Parathyroid adenoma (tissue), 2 donors: ENCODE measurements at regions not wholly inside any gene's neighbourhood (a gene's known extent, or its start where the extent isn't known, plus 50 kb on each side); places are given as distances from the start of the nearest gene placed in this dataset.

Experiments
- H2AFZ ChIP-seq: fragments of 300-600 bp; sonication (generic); one replicate; pipeline ENCODE4 v1.7.0; 2017; ENCODE audit warnings: antibody characterized with exemption, mild to moderate bottlenecking
- H3K27ac ChIP-seq: fragments of 300-600 bp; sonication (generic); one replicate; pipeline ENCODE4 v1.7.0; 2017
- H3K27me3 ChIP-seq: fragments of 300-600 bp; sonication (generic); one replicate; pipeline ENCODE4 v1.7.0; 2017; ENCODE audit warnings: low read length; ENCODE audit not compliant: control insufficient read depth, insufficient read depth
- H3K36me3 ChIP-seq: fragments of 300-600 bp; sonication (generic); one replicate; pipeline ENCODE4 v1.7.0; 2017; ENCODE audit warnings: low read length; ENCODE audit not compliant: control insufficient read depth, insufficient read depth
- H3K4me1 ChIP-seq: fragments of 300-600 bp; sonication (generic); one replicate; pipeline ENCODE4 v1.7.0; 2017; ENCODE audit warnings: control low read depth
- H3K4me2 ChIP-seq: fragments of 300-600 bp; sonication (generic); one replicate; pipeline ENCODE4 v1.7.0; 2017; ENCODE audit warnings: low read length
- H3K4me3 ChIP-seq: fragments of 300-600 bp; sonication (generic); one replicate; pipeline ENCODE4 v1.7.0; 2017; ENCODE audit warnings: low read depth, low read length
- H3K79me2 ChIP-seq: fragments of 300-600 bp; sonication (generic); one replicate; pipeline ENCODE4 v1.7.0; 2017; ENCODE audit warnings: control low read depth
- H3K9ac ChIP-seq: fragments of 300-600 bp; sonication (generic); one replicate; pipeline ENCODE4 v1.7.0; 2017; ENCODE audit warnings: mild to moderate bottlenecking
- H3K9me3 ChIP-seq: fragments of 300-600 bp; sonication (generic); one replicate; pipeline ENCODE4 v1.7.0; 2017; ENCODE audit warnings: low read length; ENCODE audit not compliant: control insufficient read depth
- CTCF ChIP-seq: fragments of 300-600 bp; sonication (generic); IDR thresholded peaks from one replicate; pipeline ENCODE4 v1.7.0; 2017; ENCODE audit warnings: antibody characterized with exemption, mild to moderate bottlenecking
- donor health status: primary hyperparathyroidism.

- no peak overlapping the region for H3K4me3 ChIP-seq
- H3K4me2 ChIP-seq = no peak overlapping the region
- H3K36me3 ChIP-seq = no peaks in the 10 kb centered on the region
- H3K27me3 ChIP-seq = no peaks in the 10 kb centered on the region
- H3K9me3 ChIP-seq = no peaks in the 10 kb centered on the region
- no peaks in the 10 kb centered on the region for H3K4me1 ChIP-seq
- no peak for TF ChIP-seq CTCF
- no peak overlapping the region for H2AFZ ChIP-seq
- H3K79me2 ChIP-seq = no peaks in the 10 kb centered on the region
- no peak overlapping the region for H3K27ac ChIP-seq
- no peak overlapping the region for H3K9ac ChIP-seq
Measured at GRCh38 chr1:188261849-188262248, 1433.1 kb downstream of the PLA2G4A start.

- H2AFZ ChIP-seq = no peak overlapping the region
- no peak overlapping the region for H3K4me3 ChIP-seq
- no peaks in the 10 kb centered on the region for H3K36me3 ChIP-seq
- H3K4me1 ChIP-seq = no peaks in the 10 kb centered on the region
- no peaks in the 10 kb centered on the region for H3K27me3 ChIP-seq
- no peaks in the 10 kb centered on the region for H3K9me3 ChIP-seq
- no peaks in the 10 kb centered on the region for H3K79me2 ChIP-seq
- no peak overlapping the region for H3K4me2 ChIP-seq
- H3K9ac ChIP-seq = no peak overlapping the region
- TF ChIP-seq CTCF = no peak
- no peak overlapping the region for H3K27ac ChIP-seq
Measured at GRCh38 chr1:188269956-188270355, 1441.2 kb downstream of the PLA2G4A start.

GRCh38 chr1:188270497-188270896 is 1441.7 kb downstream of the PLA2G4A start:
- H3K36me3 ChIP-seq = no peaks in the 10 kb centered on the region
- H3K27ac ChIP-seq = no peak overlapping the region
- no peak overlapping the region for H3K9ac ChIP-seq
- H3K4me2 ChIP-seq = no peak overlapping the region
- no peaks in the 10 kb centered on the region for H3K9me3 ChIP-seq
- no peak overlapping the region for H2AFZ ChIP-seq
- H3K79me2 ChIP-seq = no peaks in the 10 kb centered on the region
- H3K4me1 ChIP-seq = no peaks in the 10 kb centered on the region
- no peaks in the 10 kb centered on the region for H3K27me3 ChIP-seq
- no peak overlapping the region for H3K4me3 ChIP-seq
- TF ChIP-seq CTCF = no peak

GRCh38 chr1:188277771-188278170 is 1449.0 kb downstream of the PLA2G4A start:
- Histone ChIP-seq H3K27ac (no peak overlapping the region), H3K4me1 (no peaks in the 10 kb centered on the region), H3K4me2 (no peak overlapping the region), H3K36me3 (no peaks in the 10 kb centered on the region), H3K4me3 (no peak overlapping the region), H3K27me3 (no peaks in the 10 kb centered on the region), H3K9ac (no peak overlapping the region), H2AFZ (no peak overlapping the region), H3K9me3 (no peaks in the 10 kb centered on the region), H3K79me2 (no peaks in the 10 kb centered on the region)
- no peak for TF ChIP-seq CTCF

GRCh38 chr1:188281921-188282320 is 1453.2 kb downstream of the PLA2G4A start:
- no peak for TF ChIP-seq CTCF
- Histone ChIP-seq H3K27ac (no peak overlapping the region), H3K9ac (no peak overlapping the region), H3K4me1 (no peaks in the 10 kb centered on the region), H3K79me2 (no peaks in the 10 kb centered on the region), H3K4me3 (no peak overlapping the region), H3K27me3 (no peaks in the 10 kb centered on the region), H3K9me3 (no peaks in the 10 kb centered on the region), H2AFZ (no peak overlapping the region), H3K4me2 (no peak overlapping the region), H3K36me3 (no peaks in the 10 kb centered on the region)
